ENCODE measurements at regions not wholly inside any gene's neighbourhood (a gene's known extent, or its start where the extent isn't known, plus 50 kb on each side); places are given as distances from the start of the nearest gene placed in this dataset.
A peak's percentile ranks its signal among the peaks of the same experiment; 100 is the strongest.
"Not testable (repeated sequence)": the region's sequence is repeated elsewhere in the genome, so short reads cannot be mapped to it uniquely, and the experiment has no call there.

- DNase-seq: no peak
Observed at GRCh38 chr5:92370032-92370431, 986.9 kb upstream of the ARRDC3 start.

GRCh38 chr5:92369587-92369986 lies 986.5 kb upstream of the ARRDC3 start:
- DNase-seq: no peak

DNA sequence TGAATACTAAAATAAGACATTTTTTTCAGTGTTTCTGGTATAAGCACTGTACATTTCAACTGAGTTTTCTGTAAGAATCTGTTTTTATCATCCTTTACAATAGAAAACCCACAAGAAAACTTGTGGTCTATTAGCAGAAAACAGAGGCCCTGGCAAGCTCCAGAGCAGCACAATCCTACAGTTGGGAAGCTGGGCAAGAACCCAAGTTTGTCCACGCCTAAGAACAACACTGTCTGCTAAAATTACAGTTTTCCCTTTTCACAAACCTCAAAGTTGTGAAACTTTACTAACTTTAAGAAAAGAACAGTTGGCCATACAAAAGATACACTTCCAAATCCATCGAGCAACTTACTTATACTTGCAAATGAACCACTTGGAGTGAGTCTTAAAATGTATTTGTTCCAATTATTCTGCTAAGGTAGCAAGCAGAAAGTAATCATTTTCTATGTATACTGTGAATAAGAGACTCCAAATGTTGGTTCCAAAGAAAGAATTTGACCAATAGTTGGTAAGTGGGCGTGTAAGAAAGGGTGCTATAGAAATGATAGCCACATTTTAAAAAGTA lies 982.0 kb upstream of the ARRDC3 start:
- peak in 1 of 2 experiments; percentile 41 for DNase-seq

DNA sequence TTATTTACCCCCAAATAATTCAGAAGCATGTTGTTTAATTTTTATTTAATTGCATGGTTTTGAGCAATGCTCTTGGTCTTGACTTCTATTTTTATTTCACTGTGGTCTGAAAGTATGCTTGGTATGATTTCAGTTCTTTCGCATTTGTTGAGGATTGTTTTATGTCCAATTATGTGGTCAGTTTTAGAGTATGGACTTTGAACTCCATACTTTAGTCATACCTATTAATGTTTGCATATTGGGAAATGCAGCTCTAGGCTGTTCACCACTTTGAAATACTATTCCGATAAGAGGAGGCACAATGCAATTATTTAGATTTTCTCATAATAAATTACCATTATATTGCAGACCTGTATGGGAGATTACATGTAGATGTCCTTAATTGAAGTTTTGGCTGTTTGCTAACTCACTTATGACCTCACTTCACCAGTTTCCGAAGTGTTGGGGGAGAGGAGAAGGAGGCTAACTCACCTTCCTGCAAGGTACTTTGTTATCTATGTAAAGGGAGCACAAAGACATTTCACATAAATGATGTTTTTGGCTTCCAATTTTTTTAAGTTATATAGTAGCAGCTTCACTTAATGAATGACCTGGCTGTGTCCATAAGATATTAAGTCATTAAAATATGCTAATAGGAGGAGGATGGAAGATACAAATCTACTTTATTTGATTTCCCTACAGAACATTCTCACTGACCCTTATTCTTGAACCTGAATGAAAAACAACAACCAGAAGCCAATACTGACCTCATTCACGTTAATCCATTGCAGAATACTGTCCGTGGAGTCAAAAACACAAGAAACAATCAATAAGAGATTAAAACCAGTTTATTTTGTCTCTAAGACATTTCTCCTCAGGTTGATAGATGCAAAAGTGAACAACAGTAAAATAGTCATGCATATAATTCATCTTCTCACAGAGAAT lies 970.3 kb upstream of the ARRDC3 start:
- DNase-seq: no peak

DNA sequence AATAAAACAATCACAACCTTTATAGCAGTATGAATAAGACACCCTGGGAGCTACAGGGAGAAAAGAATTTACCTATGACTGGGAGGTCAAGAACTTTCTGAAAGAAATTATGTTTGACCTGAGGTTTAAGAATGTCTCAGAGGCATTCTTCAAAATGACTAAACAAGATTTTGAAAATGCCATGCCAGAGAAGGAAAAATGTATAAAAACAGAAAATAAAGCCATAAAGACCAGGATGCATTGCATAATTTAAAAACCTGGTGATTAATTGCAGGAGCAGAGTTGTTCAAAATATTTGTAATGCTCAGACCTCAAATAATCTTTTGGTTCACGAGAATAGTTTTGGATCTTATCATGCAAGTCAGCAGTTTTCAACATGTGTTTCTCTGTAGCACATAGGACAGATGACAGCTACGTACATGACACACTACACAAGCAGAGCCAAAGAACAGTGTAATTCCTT lies 954.7 kb upstream of the ARRDC3 start:
- no peak for DNase-seq

DNA sequence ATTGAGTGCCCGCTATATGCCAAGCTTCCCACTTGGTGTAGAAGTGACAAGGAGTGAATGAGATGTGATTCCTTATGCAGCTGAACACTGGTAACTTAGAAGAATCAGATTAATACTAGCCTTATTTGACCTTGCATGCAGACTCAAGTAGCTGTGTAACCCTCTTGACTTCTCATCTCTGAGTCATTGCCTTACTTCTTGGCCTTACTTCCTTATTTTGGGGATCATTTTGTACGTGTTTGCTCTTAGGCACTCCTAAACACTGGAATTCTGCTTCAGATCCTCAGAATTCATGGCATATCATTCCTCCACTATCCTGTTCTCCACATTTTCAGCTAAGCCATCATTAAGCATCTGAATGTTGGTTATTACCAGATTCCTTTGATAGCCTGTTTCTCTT lies 948.9 kb upstream of the ARRDC3 start:
- peak; percentile 46 to 52 for DNase-seq

DNA sequence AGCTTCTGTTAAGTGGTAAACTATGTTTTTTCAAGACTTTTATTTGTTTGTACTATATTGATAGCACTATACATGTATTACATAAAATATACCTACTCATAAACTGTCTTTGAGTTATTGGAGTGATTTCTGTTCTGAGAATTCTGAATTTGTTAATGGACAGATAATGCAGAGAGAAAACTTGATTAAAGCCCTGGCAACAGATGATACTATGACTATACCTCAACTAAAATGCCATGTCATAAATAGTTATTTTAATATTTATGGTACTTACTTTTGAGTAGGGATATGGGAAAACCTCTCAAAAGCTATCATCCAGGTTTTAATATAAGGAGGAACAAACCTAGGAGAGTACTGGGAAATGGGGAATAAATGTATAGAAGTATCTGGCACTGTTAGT lies 947.2 kb upstream of the ARRDC3 start:
- no peak for DNase-seq

DNA sequence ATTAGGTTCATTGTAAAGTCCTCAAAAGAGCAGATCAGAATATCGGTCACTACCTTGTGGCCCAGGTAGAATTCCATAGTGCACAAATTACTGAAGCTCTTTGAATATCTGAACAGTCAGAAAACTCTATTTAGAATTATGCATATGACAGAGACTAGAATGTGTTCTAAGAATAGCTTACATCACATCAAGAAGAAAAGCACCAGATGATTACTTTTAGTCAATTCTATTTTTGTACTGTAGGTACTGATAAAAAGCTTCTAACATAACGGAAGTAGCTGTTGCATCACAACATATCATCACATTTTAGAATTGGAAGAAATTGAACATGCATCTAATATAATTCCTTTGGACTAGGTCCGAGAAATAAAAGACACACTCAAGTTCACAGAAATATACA lies 946.6 kb upstream of the ARRDC3 start:
- no peak for DNase-seq

- DNase-seq: no peak
Observed at GRCh38 chr5:92328584-92329259, 945.6 kb upstream of the ARRDC3 start.

GRCh38 chr5:92320446-92320845 lies 937.3 kb upstream of the ARRDC3 start:
- no peak for DNase-seq

- DNase-seq: no peak
Observed at GRCh38 chr5:92313385-92313784, 930.3 kb upstream of the ARRDC3 start.

DNA sequence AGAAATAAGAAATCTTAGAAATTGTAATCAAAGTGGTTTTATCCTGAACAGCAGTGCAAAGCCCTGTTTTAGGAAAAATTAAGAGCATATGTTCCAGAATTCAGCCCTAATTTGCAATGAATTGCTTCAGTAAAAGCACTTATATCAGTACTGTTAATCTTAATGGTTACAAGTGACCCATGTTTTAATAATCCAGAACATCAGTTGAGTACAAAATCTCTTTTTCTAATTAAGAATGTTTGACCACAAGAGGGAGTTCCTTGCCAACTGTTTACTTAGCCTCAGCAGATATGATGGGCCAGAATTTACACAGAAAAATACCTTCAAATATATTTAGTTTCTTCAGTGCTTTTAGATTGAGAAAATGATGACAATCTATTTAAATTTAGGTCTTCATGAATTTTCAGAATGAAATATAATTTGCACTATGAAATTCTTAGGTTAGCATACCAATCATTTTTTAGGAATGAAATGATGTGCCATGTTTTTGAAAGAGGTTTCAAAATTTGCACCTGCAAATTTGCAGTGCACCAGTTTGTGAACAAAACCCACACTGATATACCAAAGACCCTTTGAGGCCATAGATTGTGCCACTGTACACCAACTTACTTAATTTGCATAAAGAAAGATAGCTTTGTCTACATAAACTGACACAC lies 926.3 kb upstream of the ARRDC3 start:
- DNase-seq: peak; percentile 51 to 58

DNA sequence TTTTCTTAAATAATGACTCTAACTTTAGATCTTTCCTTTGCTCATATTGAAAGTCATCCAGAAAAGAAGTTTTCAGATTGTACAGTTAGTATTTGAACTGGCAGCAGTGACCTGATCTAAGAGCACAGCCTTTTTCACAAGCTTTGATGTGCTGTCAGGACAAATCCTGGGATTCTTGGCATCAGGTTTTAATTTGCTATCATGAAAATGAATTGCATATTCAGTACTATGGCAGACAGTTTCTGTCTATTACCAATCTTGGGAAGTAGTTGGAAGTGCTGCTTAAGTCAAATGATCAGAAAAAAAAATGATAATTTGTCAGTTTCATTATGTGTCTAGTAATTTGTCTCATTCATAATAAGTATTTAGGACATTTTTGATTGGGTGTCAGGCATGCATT lies 925.6 kb upstream of the ARRDC3 start:
- no peak for DNase-seq

DNA sequence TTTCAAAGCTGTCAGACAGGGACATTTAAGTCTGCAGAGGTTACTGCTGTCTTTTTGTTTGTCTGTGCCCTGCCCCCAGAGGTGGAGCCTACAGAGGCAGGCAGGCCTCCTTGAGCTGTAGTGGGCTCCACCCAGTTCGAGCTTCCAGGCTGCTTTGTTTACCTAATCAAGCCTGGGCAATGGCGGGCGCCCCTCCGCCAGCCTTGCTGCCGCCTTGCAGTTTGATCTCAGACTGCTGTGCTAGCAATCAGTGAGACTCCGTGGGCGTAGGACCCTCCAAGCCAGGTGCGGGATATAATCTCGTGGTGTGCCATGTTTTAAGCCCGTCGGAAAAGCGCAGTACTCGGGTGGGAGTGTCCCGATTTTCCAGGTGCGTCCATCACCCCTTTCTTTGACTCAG lies 919.2 kb upstream of the ARRDC3 start:
- DNase-seq: not testable (repeated sequence)

DNA sequence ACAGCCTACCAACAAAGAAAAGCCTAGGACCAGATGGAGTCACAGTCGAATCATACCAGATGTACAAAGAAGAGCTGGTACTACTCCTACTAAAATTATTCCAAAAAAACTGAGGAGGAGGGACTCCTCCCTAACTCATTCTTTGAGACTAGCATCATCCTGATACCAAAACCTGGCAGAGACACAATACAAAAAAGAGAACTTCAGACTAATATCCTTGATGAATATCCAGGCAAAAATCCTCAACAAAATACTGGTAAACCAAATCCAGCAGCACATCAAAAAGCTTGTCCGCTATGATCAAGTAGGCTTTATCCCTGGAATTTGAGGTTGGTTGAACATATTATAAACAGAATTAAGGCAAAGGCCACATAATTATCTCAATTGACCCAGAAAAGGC lies 900.4 kb upstream of the ARRDC3 start:
- no peak for DNase-seq

DNA sequence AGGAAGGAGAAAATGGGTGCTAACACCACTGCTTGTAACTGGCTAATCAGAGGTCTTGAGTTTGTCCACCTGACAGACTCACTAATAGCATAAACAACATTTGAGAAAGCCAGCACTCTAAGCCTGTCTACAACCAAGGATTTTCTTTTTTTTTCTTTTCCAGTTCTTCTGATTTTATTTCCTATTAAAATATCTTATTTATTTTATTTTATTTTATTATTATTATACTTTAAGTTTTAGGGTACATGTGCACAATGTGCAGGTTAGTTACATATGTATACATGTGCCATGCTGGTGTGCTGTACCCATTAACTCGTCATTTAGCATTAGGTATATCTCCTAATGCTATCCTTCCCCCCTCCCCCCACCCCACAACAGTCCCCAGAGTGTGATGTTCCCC lies 888.6 kb upstream of the ARRDC3 start:
- not testable (repeated sequence) for DNase-seq

- DNase-seq: no peak
Observed at GRCh38 chr5:92268343-92268742, 885.2 kb upstream of the ARRDC3 start.

- DNase-seq: no peak
Observed at GRCh38 chr5:92267830-92268229, 884.7 kb upstream of the ARRDC3 start.

GRCh38 chr5:92265804-92266203 lies 882.7 kb upstream of the ARRDC3 start:
- DNase-seq: no peak

- not testable (repeated sequence) for DNase-seq
Observed at GRCh38 chr5:92255605-92256004, 872.5 kb upstream of the ARRDC3 start.

GRCh38 chr5:92248518-92248917 lies 865.4 kb upstream of the ARRDC3 start:
- no peak for DNase-seq

DNA sequence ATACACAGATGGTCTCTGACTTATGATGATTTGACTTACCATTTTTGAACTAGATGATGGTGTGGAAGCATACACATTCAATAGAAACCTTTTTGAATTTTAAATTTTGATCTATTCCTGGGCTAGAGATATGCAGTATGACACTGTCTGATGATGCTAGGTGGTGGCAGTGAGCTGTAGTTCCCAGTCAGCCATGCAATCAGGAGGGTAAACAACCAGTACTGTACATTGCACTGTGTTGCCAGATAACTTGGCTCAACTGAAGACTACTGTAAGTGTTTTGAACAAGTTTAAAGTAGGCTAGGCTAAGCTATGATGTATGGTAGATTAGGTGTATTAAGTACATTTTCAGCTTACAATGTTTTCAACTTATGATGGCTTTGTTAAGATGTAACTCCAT lies 859.1 kb upstream of the ARRDC3 start:
- no peak for DNase-seq

GRCh38 chr5:92237896-92238295 lies 854.8 kb upstream of the ARRDC3 start:
- DNase-seq: no peak
